ENCODE measurements at regions not wholly inside any gene's neighbourhood (a gene's known extent, or its start where the extent isn't known, plus 50 kb on each side); places are given as distances from the start of the nearest gene placed in this dataset.

GRCh38 chr4:10753856-10754402 is 69.4 kb upstream of the CLNK start:
- TF ChIP-seq CTCF (IDR thresholded peaks at IDR 0.05; ENCODE audit: low read length) = no peak
- no peak for TF ChIP-seq EZH2 (IDR thresholded peaks at IDR 0.05; ENCODE audit: borderline replicate concordance, low read length)

All from OCI-LY1 (cell line).